Transverse colon (tissue), 3 donors: ENCODE measurements at regions not wholly inside any gene's neighbourhood (a gene's known extent, or its start where the extent isn't known, plus 50 kb on each side); places are given as distances from the start of the nearest gene placed in this dataset.

ENCODE experiments used
- CTCF ChIP-seq, 5 experiments: fragments of 200-600 bp in 3 of 5; fragments of 450-650 bp in 2 of 5; sonication (generic) in 3 of 5; IDR thresholded peaks; 1 replicate in 2 of 5; 2 replicates in 3 of 5; pipeline ENCODE4 v1.5.1; 2016 to 2017; ENCODE audit warnings: antibody characterized with exemption in 5 of 5, inconsistent platforms in 3 of 5, mild to moderate bottlenecking in 2 of 5, moderate library complexity in 1 of 5
- EP300 ChIP-seq: sonication (generic); formaldehyde crosslinking; IDR thresholded peaks from one replicate; pipeline ENCODE4 v1.6.1; 2017; ENCODE audit warnings: antibody characterized with exemption, low read depth

- TF ChIP-seq CTCF (IDR thresholded peaks at IDR 0.05) (no peak), EP300 (no peak)
Observed at GRCh38 chr3:59692117-59692516, 642.3 kb upstream of the CFAP20DC start.
